Panc1 (cell line): ENCODE measurements at regions not wholly inside any gene's neighbourhood (a gene's known extent, or its start where the extent isn't known, plus 50 kb on each side); places are given as distances from the start of the nearest gene placed in this dataset.

Experiments used
- ATAC-seq: fragments of 200-7000 bp; cut with Tn5 transposase; 2 replicates; pipeline ENCODE4 v1.9.1; 2020; ENCODE audit warnings: mild to moderate bottlenecking, moderate library complexity
- BruUV-seq: library from RNA; stranded (reverse); fragments of 400-500 nt; replicated peaks from 2 replicates; lab custom pipeline; 2021; lab: Mats Ljungman, UMichigan
- CTCF ChIA-PET: fragments of 300-600 bp; sonication (Branson Sonifier 250); formaldehyde crosslinking; loops from one replicate; lab custom pipeline; 2022; ENCODE audit warnings: antibody characterized with exemption; lab: Charles Lee
- POLR2A ChIA-PET: fragments of 300-600 bp; sonication (Branson Sonifier 250); formaldehyde crosslinking; loops from one replicate; lab custom pipeline; 2022; ENCODE audit warnings: antibody characterized with exemption; lab: Charles Lee
- DNase-seq: peaks from one replicate; pipeline ENCODE4 v3.0.0-alpha.2; 2010; ENCODE audit warnings: low read depth, low spot score
- H3K27ac ChIP-seq: 2 replicates; pipeline ENCODE4 v1.5.1; 2011; ENCODE audit warnings: mild to moderate bottlenecking, low read length, inconsistent platforms
- H3K27me3 ChIP-seq: fragments of 200-500 bp; sonication (Bioruptor generic); 2 replicates; pipeline ENCODE4 v1.6.0; 2014; ENCODE audit warnings: low read length, inconsistent platforms; ENCODE audit not compliant: control insufficient read depth, insufficient read depth
- H3K36me3 ChIP-seq: fragments of 200-500 bp; sonication (Bioruptor generic); 2 replicates; pipeline ENCODE4 v1.5.1; 2014; ENCODE audit warnings: inconsistent platforms, mild to moderate bottlenecking, low read length, moderate library complexity; ENCODE audit not compliant: control insufficient read depth, insufficient read depth
- H3K4me1 ChIP-seq: 2 replicates; pipeline ENCODE4 v1.5.1; 2011; ENCODE audit warnings: inconsistent platforms, mild to moderate bottlenecking, low read length, moderate library complexity; ENCODE audit not compliant: control insufficient read depth, insufficient read depth
- H3K4me3 ChIP-seq, 2 experiments: 2 replicates each; pipeline ENCODE4 v1.5.1; 2011 to 2012; ENCODE audit warnings: low read depth in 2 of 2, low read length in 2 of 2, mild to moderate bottlenecking in 2 of 2, inconsistent platforms in 1 of 2, moderate library complexity in 1 of 2
- H3K9me3 ChIP-seq: fragments of 200-500 bp; sonication (Bioruptor generic); 2 replicates; pipeline ENCODE4 v1.5.1; 2014; ENCODE audit warnings: low read depth, mild to moderate bottlenecking, inconsistent platforms, low read length, moderate library complexity; ENCODE audit not compliant: control insufficient read depth, insufficient read depth
- POLR2AphosphoS5 ChIP-seq: IDR thresholded peaks from 2 replicates; pipeline ENCODE4 v1.6.1; 2012; ENCODE audit warnings: mild to moderate bottlenecking, low read depth, low read length, moderate library complexity
- REST ChIP-seq, 2 experiments: IDR thresholded peaks; 2 replicates each; pipeline ENCODE4 v1.6.1; 2011 to 2012; ENCODE audit warnings: low read depth in 2 of 2, control low read depth in 1 of 2, low read length in 1 of 2, mild to moderate bottlenecking in 1 of 2, moderate library complexity in 1 of 2; ENCODE audit not compliant: insufficient read depth in 1 of 2
- SIN3A ChIP-seq: IDR thresholded peaks from 2 replicates; pipeline ENCODE4 v1.6.1; 2012; ENCODE audit warnings: low read depth, mild to moderate bottlenecking, low read length, moderate library complexity, borderline replicate concordance; ENCODE audit not compliant: insufficient read depth
- TCF7L2 ChIP-seq: IDR thresholded peaks from 2 replicates; pipeline ENCODE4 v1.6.1; 2011; ENCODE audit warnings: mild to moderate bottlenecking, low read depth, low read length, inconsistent platforms
- in situ Hi-C: cut with HindIII; loops from 2 replicates; pipeline ENCODE4 v1.10.0; 2016; ENCODE audit warnings: low sequenced_read_pairs, low pct_unique_long_range_greater_than_20kb
- intact Hi-C: fragments of 100-400 bp; cut with micrococcal nuclease; formaldehyde crosslinking; loops from one replicate; pipeline ENCODE4 v1.10.0; 2022; ENCODE audit not compliant: unreplicated experiment
- TF ChIP-seq, protein P1 (sequence below): fragments of 450-650 bp; IDR thresholded peaks from 2 replicates; pipeline ENCODE4 v1.5.1; 2017; ENCODE audit warnings: mild to moderate bottlenecking

GRCh38 chr18:76277801-76278200 is 217.2 kb downstream of the ZNF516 start:
- Histone ChIP-seq H3K9me3 (no peaks in the 10 kb centered on the region), H3K27me3 (peaks cover 25% of the 10 kb centered on the region), H3K27ac (no peak overlapping the region), H3K4me3 (no peak overlapping the region), H3K36me3 (no peaks in the 10 kb centered on the region), H3K4me1 (no peaks in the 10 kb centered on the region)
- ChIA-PET POLR2A (no interaction called here), CTCF (interaction anchor here (1.0 kb wide), 1 partner anchor 19 kb away, joined by 3 read pairs; no protein-coding TSS in a partner anchor)
- intact Hi-C loops, result no loop called here
- TF ChIP-seq SIN3A (no peak), TCF7L2 (no peak), POLR2AphosphoS5 (no peak), REST (IDR thresholded peaks at IDR 0.05; ENCODE audit: insufficient read depth in 1 of 2, low read depth in 2 of 2, low read length in 1 of 2) (no peak)
- TF ChIP-seq, protein P1, sequence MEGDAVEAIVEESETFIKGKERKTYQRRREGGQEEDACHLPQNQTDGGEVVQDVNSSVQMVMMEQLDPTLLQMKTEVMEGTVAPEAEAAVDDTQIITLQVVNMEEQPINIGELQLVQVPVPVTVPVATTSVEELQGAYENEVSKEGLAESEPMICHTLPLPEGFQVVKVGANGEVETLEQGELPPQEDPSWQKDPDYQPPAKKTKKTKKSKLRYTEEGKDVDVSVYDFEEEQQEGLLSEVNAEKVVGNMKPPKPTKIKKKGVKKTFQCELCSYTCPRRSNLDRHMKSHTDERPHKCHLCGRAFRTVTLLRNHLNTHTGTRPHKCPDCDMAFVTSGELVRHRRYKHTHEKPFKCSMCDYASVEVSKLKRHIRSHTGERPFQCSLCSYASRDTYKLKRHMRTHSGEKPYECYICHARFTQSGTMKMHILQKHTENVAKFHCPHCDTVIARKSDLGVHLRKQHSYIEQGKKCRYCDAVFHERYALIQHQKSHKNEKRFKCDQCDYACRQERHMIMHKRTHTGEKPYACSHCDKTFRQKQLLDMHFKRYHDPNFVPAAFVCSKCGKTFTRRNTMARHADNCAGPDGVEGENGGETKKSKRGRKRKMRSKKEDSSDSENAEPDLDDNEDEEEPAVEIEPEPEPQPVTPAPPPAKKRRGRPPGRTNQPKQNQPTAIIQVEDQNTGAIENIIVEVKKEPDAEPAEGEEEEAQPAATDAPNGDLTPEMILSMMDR, result no peak
- in situ Hi-C loops, result no loop called here
- DNase-seq, result no peak
- BruUV-seq, result no TSS peak
- ATAC-seq, result no peak

DNA sequence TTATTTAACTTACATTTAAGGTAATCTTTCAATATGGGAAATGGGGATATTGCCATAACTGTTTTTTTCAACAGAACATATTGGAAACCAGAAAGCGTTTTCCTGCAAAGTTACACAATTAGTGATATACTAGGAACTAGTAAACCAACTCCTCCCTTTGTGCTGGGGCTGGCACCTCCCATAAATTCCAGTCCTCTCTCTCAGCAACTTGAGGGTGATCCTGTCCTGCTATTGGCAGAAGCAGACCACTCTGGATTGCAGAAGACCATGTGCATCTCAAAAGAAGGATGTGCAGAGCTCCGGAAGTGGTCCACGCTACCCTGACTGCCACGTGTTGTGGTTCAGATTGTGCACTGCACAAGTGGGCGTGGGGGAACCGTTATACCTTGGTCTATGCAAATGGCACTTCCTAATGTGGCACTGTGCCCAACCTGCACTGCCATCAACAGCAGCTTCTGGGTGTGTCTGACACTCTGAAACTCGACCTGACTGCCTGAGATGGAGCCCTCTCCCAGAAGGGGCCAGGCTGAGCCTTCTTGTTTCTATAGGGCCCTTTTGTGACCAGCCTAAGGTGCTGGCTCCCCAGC is 219.2 kb downstream of the ZNF516 start:
- Histone ChIP-seq H3K4me1 (no peaks in the 10 kb centered on the region), H3K9me3 (no peaks in the 10 kb centered on the region), H3K27ac (no peak overlapping the region), H3K4me3 (no peak overlapping the region), H3K27me3 (peaks cover 25% of the 10 kb centered on the region), H3K36me3 (no peaks in the 10 kb centered on the region)
- BruUV-seq, result no TSS peak
- no peak for TF ChIP-seq TCF7L2
- no peak for TF ChIP-seq SIN3A
- TF ChIP-seq, protein P1, result no peak
- TF ChIP-seq REST (IDR thresholded peaks at IDR 0.05; ENCODE audit: insufficient read depth in 1 of 2, low read depth in 2 of 2, low read length in 1 of 2), result no peak
- intact Hi-C loops (no loop called here), in situ Hi-C loops (no loop called here)
- POLR2A ChIA-PET, result no interaction called here
- CTCF ChIA-PET, result no interaction called here
- no peak for DNase-seq
- no peak for ATAC-seq
